ENCODE measurements at regions not wholly inside any gene's neighbourhood (a gene's known extent, or its start where the extent isn't known, plus 50 kb on each side); places are given as distances from the start of the nearest gene placed in this dataset.

GRCh38 chr15:61680260-61681037 lies 379.8 kb downstream of the VPS13C start:
- DNase-seq, result no peak

GRCh38 chr15:61671736-61672135 lies 388.5 kb downstream of the VPS13C start:
- DNase-seq, result no peak

- no peak for DNase-seq
These were observed 391.8 kb downstream of the VPS13C start for GRCh38 chr15:61668444-61668843.

GRCh38 chr15:61661791-61662190 lies 398.5 kb downstream of the VPS13C start:
- DNase-seq, result no peak

- DNase-seq, result no peak
These were observed 399.7 kb downstream of the VPS13C start for GRCh38 chr15:61660579-61660978.

GRCh38 chr15:61659566-61660190 lies 400.6 kb downstream of the VPS13C start:
- no peak for DNase-seq

GRCh38 chr15:61657461-61657860 lies 402.8 kb downstream of the VPS13C start:
- DNase-seq, result no peak

- no peak for DNase-seq
These were observed 403.9 kb downstream of the VPS13C start for GRCh38 chr15:61656391-61656790.

- no peak for DNase-seq
These were observed 404.4 kb downstream of the VPS13C start for GRCh38 chr15:61655881-61656280.

- no peak for DNase-seq
These were observed 405.3 kb downstream of the VPS13C start for GRCh38 chr15:61654918-61655317.

- DNase-seq, result no peak
These were observed 406.1 kb downstream of the VPS13C start for GRCh38 chr15:61654002-61654740.

GRCh38 chr15:61653110-61653509 lies 407.1 kb downstream of the VPS13C start:
- DNase-seq, result no peak

GRCh38 chr15:61651267-61651666 lies 409.0 kb downstream of the VPS13C start:
- no peak for DNase-seq

GRCh38 chr15:61649046-61649445 lies 411.2 kb downstream of the VPS13C start:
- no peak for DNase-seq

GRCh38 chr15:61644550-61644949 lies 415.4 kb upstream of the RORA start:
- no peak for DNase-seq

- no peak for DNase-seq
These were observed 412.5 kb upstream of the RORA start for GRCh38 chr15:61641645-61642044.

GRCh38 chr15:61640756-61641155 lies 411.7 kb upstream of the RORA start:
- DNase-seq, result no peak

GRCh38 chr15:61639491-61639890 lies 410.4 kb upstream of the RORA start:
- DNase-seq, result no peak

- DNase-seq, result no peak
These were observed 405.7 kb upstream of the RORA start for GRCh38 chr15:61634837-61635236.

- DNase-seq, result no peak
These were observed 404.8 kb upstream of the RORA start for GRCh38 chr15:61633951-61634350.

GRCh38 chr15:61629269-61629668 lies 400.2 kb upstream of the RORA start:
- no peak for DNase-seq

GRCh38 chr15:61624950-61625349 lies 395.8 kb upstream of the RORA start:
- no peak for DNase-seq

GRCh38 chr15:61623746-61624145 lies 394.6 kb upstream of the RORA start:
- DNase-seq, result no peak

GRCh38 chr15:61621865-61622264 lies 392.8 kb upstream of the RORA start:
- no peak for DNase-seq

Measured in kidney glomerular epithelial cell (primary cell).